HG02763 (cell line): ENCODE measurements at regions not wholly inside any gene's neighbourhood (a gene's known extent, or its start where the extent isn't known, plus 50 kb on each side); places are given as distances from the start of the nearest gene placed in this dataset.

Experiments used
- ATAC-seq: cut with Tn5 transposase; IDR thresholded peaks from one replicate; pipeline ENCODE4 v1.9.1; 2021; ENCODE audit warnings: mild to moderate bottlenecking, moderate library complexity; ENCODE audit not compliant: unreplicated experiment

- no peak for ATAC-seq
These were observed 269.3 kb downstream of the GLI2 start for GRCh38 chr2:121004950-121005349.

- ATAC-seq = no peak
These were observed 269.8 kb downstream of the GLI2 start for GRCh38 chr2:121005453-121005852.

- ATAC-seq = no peak
These were observed 271.2 kb downstream of the GLI2 start for GRCh38 chr2:121006743-121007489.

- no peak for ATAC-seq
These were observed 271.8 kb downstream of the GLI2 start for GRCh38 chr2:121007490-121007853.

GRCh38 chr2:121008975-121009374, 273.3 kb downstream of the GLI2 start:
- ATAC-seq = no peak

- ATAC-seq = no peak
These were observed 274.0 kb downstream of the TFCP2L1 start for GRCh38 chr2:121010998-121011397.

- no peak for ATAC-seq
These were observed 270.1 kb downstream of the TFCP2L1 start for GRCh38 chr2:121014876-121015275.

GRCh38 chr2:121015971-121016485, 269.0 kb downstream of the TFCP2L1 start:
- no peak for ATAC-seq

- ATAC-seq = no peak
These were observed 267.6 kb downstream of the TFCP2L1 start for GRCh38 chr2:121017396-121017795.

GRCh38 chr2:121018136-121019061, 266.6 kb downstream of the TFCP2L1 start:
- ATAC-seq = no peak

- ATAC-seq = no peak
These were observed 265.9 kb downstream of the TFCP2L1 start for GRCh38 chr2:121019071-121019470.

GRCh38 chr2:121019756-121020155, 265.2 kb downstream of the TFCP2L1 start:
- no peak for ATAC-seq

- no peak for ATAC-seq
These were observed 263.3 kb downstream of the TFCP2L1 start for GRCh38 chr2:121021685-121022084.

GRCh38 chr2:121028577-121028976, 256.4 kb downstream of the TFCP2L1 start:
- ATAC-seq = no peak

- ATAC-seq = no peak
These were observed 254.5 kb downstream of the TFCP2L1 start for GRCh38 chr2:121030523-121030922.

- no peak for ATAC-seq
These were observed 253.2 kb downstream of the TFCP2L1 start for GRCh38 chr2:121031568-121032340.

- no peak for ATAC-seq
These were observed 251.5 kb downstream of the TFCP2L1 start for GRCh38 chr2:121033461-121033996.

GRCh38 chr2:121034551-121034950, 250.5 kb downstream of the TFCP2L1 start:
- ATAC-seq = no peak

- ATAC-seq = no peak
These were observed 248.7 kb downstream of the TFCP2L1 start for GRCh38 chr2:121036226-121036692.

- no peak for ATAC-seq
These were observed 247.5 kb downstream of the TFCP2L1 start for GRCh38 chr2:121037480-121037879.

GRCh38 chr2:121038031-121038430, 247.0 kb downstream of the TFCP2L1 start:
- ATAC-seq = no peak
